GM19035 (cell line): ENCODE measurements at regions not wholly inside any gene's neighbourhood (a gene's known extent, or its start where the extent isn't known, plus 50 kb on each side); places are given as distances from the start of the nearest gene placed in this dataset.
"Not testable (repeated sequence)": the region's sequence is repeated elsewhere in the genome, so short reads cannot be mapped to it uniquely, and the experiment has no call there.

ENCODE experiments used
- ATAC-seq: cut with Tn5 transposase; IDR thresholded peaks from one replicate; pipeline ENCODE4 v1.9.1; 2021; ENCODE audit not compliant: unreplicated experiment

- no peak for ATAC-seq
These were observed 566.7 kb upstream of the NECTIN3 start for GRCh38 chr3:110504901-110505300.

DNA sequence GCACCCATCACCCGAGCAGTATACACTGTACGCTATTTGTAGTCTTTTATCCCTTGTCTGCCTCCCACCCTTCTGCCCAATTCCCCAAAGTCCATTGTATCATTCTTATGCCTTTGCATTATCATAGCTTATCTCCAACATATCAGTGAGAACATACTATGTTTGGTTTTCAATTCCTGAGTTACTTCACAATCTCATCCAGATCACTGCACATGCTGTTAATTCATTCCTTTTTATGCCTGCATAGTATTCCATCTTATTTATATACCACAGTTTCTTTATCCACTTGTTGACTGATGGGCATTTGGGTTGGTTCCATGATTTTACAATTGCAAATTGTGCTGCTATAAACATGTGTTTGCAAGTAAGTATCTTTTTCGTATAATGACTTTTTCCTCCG lies 564.7 kb upstream of the NECTIN3 start:
- no peak for ATAC-seq

DNA sequence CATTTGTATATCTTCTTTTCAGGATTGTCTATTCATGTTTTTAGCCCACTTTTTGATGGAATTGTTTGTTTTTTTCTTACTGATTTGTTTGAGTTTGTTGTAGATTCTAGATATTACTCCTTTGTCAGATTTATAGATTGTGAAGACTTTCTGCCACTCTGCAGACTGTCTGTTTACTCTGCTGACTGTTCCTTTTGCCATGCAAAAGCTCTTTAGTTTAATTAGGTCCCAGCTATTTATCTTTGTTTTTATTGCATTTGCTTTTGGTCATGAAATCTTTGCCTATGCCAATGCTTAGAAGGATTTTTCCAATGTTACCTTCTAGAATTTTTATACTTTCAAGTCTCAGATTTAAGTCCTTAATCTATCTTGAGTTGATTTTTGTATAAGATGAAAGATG lies 564.0 kb upstream of the NECTIN3 start:
- ATAC-seq: not testable (repeated sequence)

GRCh38 chr3:110512961-110513360 lies 558.7 kb upstream of the NECTIN3 start:
- no peak for ATAC-seq

DNA sequence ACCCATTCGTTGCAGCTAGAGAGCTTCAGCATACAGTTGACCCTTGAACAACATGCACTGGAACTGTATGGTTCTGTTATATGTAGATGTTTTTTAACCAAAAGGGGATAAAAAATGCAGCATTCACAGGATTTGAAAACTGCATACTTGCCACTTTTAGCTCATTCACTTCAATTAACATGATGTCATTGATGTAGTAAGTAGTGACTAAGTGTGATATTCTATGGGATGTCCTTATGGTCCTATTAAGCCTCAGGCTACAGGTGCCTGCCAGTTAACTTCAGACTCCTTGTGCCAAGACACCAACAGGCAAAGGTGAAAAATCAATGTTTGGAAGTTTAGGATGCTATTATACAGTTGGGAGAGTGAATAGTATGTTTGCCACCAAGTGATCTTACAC lies 553.6 kb upstream of the NECTIN3 start:
- ATAC-seq: no peak

DNA sequence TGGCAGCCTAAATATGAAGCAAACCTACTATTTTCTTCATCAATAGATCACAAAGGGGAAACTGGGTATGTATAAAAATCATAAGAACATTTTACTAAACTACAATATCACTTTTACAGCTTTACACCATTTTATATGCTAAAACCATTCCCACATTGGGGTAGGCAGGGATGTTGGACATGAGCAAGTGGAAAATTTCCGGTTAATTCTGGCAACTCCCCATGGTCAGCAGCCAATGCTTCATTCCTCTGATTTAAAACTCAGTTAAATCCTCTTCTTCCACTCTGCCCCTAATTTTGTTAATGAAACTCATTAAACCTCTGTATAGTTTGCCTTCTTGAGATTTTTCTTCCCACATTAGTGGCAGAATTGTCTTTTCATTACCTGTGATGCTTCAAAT lies 552.5 kb upstream of the NECTIN3 start:
- ATAC-seq: no peak

DNA sequence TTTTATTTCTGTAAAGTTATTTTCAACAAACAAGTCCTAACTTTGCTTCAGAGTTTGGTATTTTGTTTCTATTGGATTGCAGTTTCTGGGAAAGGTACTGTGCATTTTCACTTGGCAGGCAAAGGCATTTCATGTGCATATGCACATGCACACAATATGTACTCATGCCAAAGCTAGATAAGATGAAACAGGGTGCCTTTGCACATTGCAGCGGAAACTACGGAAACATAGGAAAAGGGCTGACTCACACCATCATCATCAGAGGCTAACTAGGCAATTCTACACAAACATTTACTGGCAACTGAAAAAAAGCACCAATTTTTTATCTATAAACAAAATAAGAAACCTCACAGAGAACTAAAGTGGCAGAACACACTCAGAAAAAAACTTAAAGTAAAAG lies 550.6 kb upstream of the NECTIN3 start:
- no peak for ATAC-seq

- not testable (repeated sequence) for ATAC-seq
These were observed 546.0 kb upstream of the NECTIN3 start for GRCh38 chr3:110525558-110526064.

DNA sequence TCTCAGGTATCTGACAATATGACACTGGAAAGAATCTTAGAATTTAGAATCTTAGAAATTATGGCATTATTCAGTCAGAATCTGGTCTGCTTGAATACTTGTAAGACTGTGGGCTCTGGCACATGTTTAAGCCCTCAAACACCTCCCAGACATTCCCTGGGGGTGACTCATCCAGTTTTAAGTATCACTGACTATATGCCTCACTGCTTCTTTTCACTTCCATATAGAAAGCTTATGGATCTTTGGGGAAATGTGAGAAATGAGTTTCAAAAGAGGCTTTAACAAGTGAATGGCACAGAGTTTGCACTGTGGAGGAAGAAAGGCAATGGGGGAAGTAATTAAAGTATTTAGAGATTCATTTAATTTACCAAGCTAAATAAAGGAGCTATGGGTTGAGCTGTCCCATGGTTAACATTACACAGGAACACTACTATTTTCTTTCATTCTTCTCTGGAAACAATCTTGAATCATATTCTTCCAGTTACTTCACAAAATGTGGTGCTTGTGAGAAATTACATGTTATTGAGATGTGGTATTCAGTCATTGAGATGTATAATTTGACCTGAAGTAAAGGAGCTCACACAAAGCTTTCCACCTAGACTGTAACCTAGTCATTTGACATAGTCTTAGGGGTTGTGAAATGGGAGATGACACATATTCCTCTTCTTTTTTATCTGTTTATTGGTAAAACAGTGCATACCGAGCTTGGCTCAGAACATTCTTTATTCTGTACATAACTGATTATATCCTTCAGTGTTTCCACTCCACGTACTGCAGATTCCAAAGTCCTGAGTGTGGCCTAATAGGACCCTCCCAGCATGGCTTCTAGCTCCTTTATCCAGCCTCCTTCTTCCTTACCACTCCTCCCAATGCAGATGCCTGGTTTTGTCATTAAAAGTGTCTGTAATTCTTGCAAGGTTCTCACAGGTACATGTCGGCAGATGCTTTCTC lies 544.6 kb upstream of the NECTIN3 start:
- no peak for ATAC-seq

- no peak for ATAC-seq
These were observed 543.1 kb upstream of the NECTIN3 start for GRCh38 chr3:110528305-110529121.

GRCh38 chr3:110530902-110531301 lies 540.7 kb upstream of the NECTIN3 start:
- no peak for ATAC-seq

GRCh38 chr3:110533089-110533488 lies 538.5 kb upstream of the NECTIN3 start:
- ATAC-seq: no peak

DNA sequence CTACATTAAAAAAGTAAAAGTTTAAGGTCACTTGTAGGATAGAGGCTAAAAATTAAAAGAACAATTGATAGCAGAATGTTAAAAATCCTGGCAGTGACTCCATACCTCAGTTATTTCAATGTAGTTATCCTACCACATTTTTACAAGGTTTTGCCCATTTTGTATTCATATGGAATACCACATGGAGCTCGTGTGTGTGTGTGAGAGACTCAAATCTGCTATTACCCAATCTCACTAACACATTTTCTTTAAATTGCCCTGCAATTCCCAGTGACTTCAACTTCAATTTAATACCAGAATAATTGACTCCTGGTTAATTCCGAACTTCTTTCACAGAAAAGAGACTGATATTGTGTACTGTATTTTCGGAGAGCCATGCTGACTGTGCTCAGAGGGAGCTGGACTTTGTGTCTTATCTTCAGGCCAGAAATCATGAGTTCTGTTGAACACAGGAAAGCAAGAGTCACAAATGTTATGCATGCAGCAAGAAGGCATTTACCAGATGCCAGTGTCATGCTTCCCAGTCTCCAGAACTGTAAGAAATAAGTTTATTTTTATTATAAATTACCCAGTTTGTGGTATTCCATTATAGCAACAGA lies 529.0 kb upstream of the NECTIN3 start:
- no peak for ATAC-seq

- no peak for ATAC-seq
These were observed 526.9 kb upstream of the NECTIN3 start for GRCh38 chr3:110544730-110545129.

GRCh38 chr3:110550511-110550910 lies 521.1 kb upstream of the NECTIN3 start:
- ATAC-seq: no peak

- no peak for ATAC-seq
These were observed 509.0 kb upstream of the NECTIN3 start for GRCh38 chr3:110562621-110563020.

DNA sequence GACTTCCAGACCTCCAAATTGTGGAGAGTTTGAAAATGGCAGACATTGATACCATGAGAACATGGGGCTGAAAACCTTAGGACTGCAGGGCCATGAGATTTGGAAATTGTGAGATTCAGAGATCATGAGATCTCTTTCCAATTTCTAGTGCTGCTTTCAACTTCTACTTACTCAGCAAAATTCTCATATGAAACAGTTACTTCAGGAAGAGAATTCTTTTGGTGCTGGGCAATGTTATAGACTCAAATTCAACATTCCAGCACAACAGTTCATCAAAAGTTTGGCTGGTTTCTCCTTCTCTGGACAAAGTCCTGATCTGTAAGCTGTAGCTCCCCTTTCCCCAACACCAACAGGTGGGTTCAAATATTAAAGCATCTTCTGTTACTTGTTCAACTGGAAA lies 506.9 kb upstream of the NECTIN3 start:
- no peak for ATAC-seq

GRCh38 chr3:110567029-110567428 lies 504.6 kb upstream of the NECTIN3 start:
- no peak for ATAC-seq

DNA sequence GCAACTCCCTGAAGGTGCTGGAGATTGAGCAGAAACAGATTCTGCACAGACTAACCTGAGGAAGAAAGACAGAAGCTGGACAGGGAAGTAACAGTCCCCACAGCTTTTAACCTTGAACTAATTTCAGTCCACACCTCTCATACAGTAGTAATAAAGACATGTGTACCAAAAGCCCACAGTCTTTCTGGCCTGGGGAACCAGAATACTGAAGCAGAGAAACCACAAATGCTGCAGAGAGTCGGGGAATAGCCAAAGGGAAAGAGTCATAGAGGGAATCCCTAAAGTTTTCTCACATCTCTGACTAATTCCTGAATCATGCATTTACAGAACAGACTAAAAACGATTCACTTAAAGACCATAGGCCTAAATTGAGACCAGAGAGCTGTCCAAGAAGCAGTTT lies 503.4 kb upstream of the NECTIN3 start:
- peak; percentile 76 for ATAC-seq

DNA sequence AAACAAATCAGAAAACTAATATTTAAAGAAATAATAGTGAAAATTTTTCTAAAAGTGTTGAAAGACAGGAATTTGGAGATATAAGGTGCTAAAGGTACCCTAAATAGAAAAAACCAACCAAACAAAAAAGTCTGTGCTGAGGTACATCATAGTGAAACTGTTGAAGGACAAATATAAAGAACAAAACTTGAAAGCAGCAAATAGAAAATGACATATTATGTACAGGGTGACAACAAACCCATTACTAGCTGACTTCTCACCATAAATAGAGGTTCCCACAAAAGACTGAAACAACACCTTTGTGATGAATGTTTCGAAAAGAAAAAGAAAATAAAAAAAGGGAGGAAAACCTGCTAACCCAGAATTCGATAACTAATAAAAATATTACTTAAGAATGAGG lies 502.5 kb upstream of the NECTIN3 start:
- ATAC-seq: peak; percentile 68

DNA sequence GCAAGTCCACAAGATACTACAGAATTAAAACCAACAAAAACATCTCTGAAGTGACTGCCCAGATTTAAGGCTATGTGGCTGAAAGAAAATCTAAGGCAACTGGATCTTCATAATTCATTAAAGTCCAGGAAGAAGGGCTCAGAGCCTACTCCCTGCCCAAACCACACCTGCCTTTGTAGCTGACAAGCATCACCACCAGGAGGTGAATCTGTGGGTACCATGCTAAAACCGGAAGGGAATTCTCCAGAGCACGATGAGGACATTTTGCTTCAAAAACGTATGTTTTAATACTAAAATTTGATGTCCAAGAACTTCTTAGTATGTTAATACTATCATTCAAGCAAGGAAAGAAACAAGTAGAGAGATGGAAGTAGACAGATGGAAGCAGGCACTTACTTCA lies 495.9 kb upstream of the NECTIN3 start:
- no peak for ATAC-seq
